ENCODE measurements at regions not wholly inside any gene's neighbourhood (a gene's known extent, or its start where the extent isn't known, plus 50 kb on each side); places are given as distances from the start of the nearest gene placed in this dataset.

DNA sequence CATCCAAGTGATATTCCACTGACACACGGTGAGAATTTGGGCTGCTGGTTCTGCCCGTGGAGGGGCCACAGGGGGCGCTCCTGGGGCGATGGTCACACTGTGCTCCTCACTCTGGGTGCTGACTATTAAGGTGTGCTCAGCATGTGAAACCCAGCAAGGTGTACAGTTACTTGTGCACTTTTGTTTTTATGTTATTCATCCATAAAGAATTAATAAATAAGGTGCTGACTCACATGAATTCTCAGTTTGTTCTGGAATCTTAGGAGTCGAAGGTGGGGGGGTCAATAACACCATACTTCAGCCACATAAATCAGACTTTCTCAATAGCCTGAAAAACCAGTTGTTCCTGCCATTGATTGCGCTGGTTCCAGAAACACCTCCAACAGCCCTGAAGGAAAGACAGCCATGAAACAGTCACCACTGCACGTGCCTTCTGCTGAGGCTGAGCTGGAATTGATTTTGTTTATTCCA is 53.5 kb upstream of the SPATA12 start:
- H3K9ac ChIP-seq (ENCODE audit: low read length) = no peak overlapping the region; the same call in 1 of the 2 replicates
- H3K36me3 ChIP-seq (ENCODE audit: insufficient read depth, low read length) = no peaks in the 10 kb centered on the region
- peak overlapping the region; percentile 73 for H3K27ac ChIP-seq (ENCODE audit: low read depth, low read length, poor library complexity, severe bottlenecking)
- H3K4me1 ChIP-seq (ENCODE audit: insufficient read depth, low read length, severe bottlenecking) = peaks cover 49% of the 10 kb centered on the region
- no peak overlapping the region for H3K4me3 ChIP-seq (ENCODE audit: low read depth, low read length, poor library complexity, severe bottlenecking)
- H2AFZ ChIP-seq (ENCODE audit: low read length) = no peak overlapping the region
- H3K27me3 ChIP-seq (ENCODE audit: insufficient read depth, low read length) = no peaks in the 10 kb centered on the region
- H3K9me2 ChIP-seq (ENCODE audit: low read depth, low read length) = no peaks in the 10 kb centered on the region
- no peaks in the 10 kb centered on the region for H3K9me3 ChIP-seq (ENCODE audit: low read length)
- H4K20me1 ChIP-seq (ENCODE audit: insufficient read depth, low read length) = no peaks in the 10 kb centered on the region
- H3F3A ChIP-seq (ENCODE audit: insufficient read depth, low read length) = no peaks in the 10 kb centered on the region
- no peak for TF ChIP-seq EZH2 (IDR thresholded peaks at IDR 0.05; ENCODE audit: borderline replicate concordance, low read length)
- TF ChIP-seq, protein P1, sequence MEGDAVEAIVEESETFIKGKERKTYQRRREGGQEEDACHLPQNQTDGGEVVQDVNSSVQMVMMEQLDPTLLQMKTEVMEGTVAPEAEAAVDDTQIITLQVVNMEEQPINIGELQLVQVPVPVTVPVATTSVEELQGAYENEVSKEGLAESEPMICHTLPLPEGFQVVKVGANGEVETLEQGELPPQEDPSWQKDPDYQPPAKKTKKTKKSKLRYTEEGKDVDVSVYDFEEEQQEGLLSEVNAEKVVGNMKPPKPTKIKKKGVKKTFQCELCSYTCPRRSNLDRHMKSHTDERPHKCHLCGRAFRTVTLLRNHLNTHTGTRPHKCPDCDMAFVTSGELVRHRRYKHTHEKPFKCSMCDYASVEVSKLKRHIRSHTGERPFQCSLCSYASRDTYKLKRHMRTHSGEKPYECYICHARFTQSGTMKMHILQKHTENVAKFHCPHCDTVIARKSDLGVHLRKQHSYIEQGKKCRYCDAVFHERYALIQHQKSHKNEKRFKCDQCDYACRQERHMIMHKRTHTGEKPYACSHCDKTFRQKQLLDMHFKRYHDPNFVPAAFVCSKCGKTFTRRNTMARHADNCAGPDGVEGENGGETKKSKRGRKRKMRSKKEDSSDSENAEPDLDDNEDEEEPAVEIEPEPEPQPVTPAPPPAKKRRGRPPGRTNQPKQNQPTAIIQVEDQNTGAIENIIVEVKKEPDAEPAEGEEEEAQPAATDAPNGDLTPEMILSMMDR (IDR thresholded peaks at IDR 0.05; ENCODE audit: low read length) = peak; percentile 86
- H3K79me2 ChIP-seq (ENCODE audit: insufficient read depth, low read length) = no peaks in the 10 kb centered on the region
- peak overlapping the region; percentile 10; the same call in 1 of the 2 replicates for H3K4me2 ChIP-seq (ENCODE audit: low read length)

DNA sequence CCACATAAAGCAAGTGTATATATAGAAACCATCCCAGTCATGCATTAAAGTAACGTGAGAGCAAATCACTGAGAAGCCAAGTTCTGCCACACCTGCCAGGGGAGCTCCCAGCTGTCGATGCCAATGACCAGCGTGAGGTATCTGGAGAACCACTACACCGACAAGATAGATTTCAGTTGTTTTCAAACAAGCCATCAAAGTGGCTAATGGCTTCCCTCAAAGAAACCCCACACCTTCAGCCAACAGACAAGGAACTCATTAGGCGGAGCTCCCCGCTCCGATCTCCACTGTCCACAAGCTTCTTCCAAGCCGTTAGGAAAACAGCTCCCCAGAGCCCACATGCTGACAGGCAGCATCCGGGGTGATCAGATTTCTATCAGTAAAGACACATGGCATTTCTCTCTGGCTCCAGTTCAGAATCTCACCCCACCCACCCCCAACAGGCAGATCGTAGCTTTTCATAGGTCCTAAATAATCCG is 54.2 kb upstream of the SPATA12 start:
- no peaks in the 10 kb centered on the region for H3K79me2 ChIP-seq (ENCODE audit: insufficient read depth, low read length)
- no peak overlapping the region for H2AFZ ChIP-seq (ENCODE audit: low read length)
- no peak for TF ChIP-seq EZH2 (IDR thresholded peaks at IDR 0.05; ENCODE audit: borderline replicate concordance, low read length)
- TF ChIP-seq, protein P1 (IDR thresholded peaks at IDR 0.05; ENCODE audit: low read length) = no peak
- no peaks in the 10 kb centered on the region for H3K9me2 ChIP-seq (ENCODE audit: low read depth, low read length)
- peaks cover 47% of the 10 kb centered on the region for H3K4me1 ChIP-seq (ENCODE audit: insufficient read depth, low read length, severe bottlenecking)
- H4K20me1 ChIP-seq (ENCODE audit: insufficient read depth, low read length) = no peaks in the 10 kb centered on the region
- no peak overlapping the region for H3K27ac ChIP-seq (ENCODE audit: low read depth, low read length, poor library complexity, severe bottlenecking)
- H3K9ac ChIP-seq (ENCODE audit: low read length) = no peak overlapping the region
- no peak overlapping the region for H3K4me2 ChIP-seq (ENCODE audit: low read length)
- no peaks in the 10 kb centered on the region for H3K9me3 ChIP-seq (ENCODE audit: low read length)
- no peaks in the 10 kb centered on the region for H3K27me3 ChIP-seq (ENCODE audit: insufficient read depth, low read length)
- H3K4me3 ChIP-seq (ENCODE audit: low read depth, low read length, poor library complexity, severe bottlenecking) = no peak overlapping the region
- H3F3A ChIP-seq (ENCODE audit: insufficient read depth, low read length) = no peaks in the 10 kb centered on the region
- no peaks in the 10 kb centered on the region for H3K36me3 ChIP-seq (ENCODE audit: insufficient read depth, low read length)

DNA sequence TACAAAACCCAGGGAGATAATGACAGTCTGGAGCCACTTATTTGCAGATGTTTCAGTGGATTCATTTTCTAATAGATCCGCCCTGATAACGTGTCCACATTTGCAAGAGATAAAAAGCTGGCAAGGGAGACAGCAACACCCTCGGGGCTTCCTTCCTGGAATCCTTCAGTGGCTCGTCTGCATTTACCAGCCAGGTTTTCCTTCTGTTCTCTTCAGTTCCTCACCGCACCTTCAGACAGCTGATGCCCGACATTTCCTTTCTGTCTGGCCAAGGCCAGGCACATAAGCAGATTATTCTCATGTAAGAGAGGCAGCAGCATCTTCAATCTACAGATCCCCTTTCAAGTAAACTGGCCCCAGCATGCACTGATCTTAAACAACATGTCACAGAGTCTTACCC is 56.2 kb upstream of the SPATA12 start:
- Histone ChIP-seq H3K9me3 (ENCODE audit: low read length) (no peaks in the 10 kb centered on the region), H3K27ac (ENCODE audit: low read depth, low read length, poor library complexity, severe bottlenecking) (no peak overlapping the region), H2AFZ (ENCODE audit: low read length) (no peak overlapping the region), H4K20me1 (ENCODE audit: insufficient read depth, low read length) (no peaks in the 10 kb centered on the region), H3K79me2 (ENCODE audit: insufficient read depth, low read length) (no peaks in the 10 kb centered on the region), H3K27me3 (ENCODE audit: insufficient read depth, low read length) (no peaks in the 10 kb centered on the region), H3K4me1 (ENCODE audit: insufficient read depth, low read length, severe bottlenecking) (peaks cover 31% of the 10 kb centered on the region), H3K36me3 (ENCODE audit: insufficient read depth, low read length) (no peaks in the 10 kb centered on the region), H3K4me2 (ENCODE audit: low read length) (no peak overlapping the region), H3K9me2 (ENCODE audit: low read depth, low read length) (no peaks in the 10 kb centered on the region), H3K9ac (ENCODE audit: low read length) (no peak overlapping the region), H3K4me3 (ENCODE audit: low read depth, low read length, poor library complexity, severe bottlenecking) (no peak overlapping the region), H3F3A (ENCODE audit: insufficient read depth, low read length) (no peaks in the 10 kb centered on the region)
- TF ChIP-seq, protein P1 (IDR thresholded peaks at IDR 0.05; ENCODE audit: low read length) = no peak
- no peak for TF ChIP-seq EZH2 (IDR thresholded peaks at IDR 0.05; ENCODE audit: borderline replicate concordance, low read length)
